Esophagus (tissue), 2 donors: ENCODE measurements at regions not wholly inside any gene's neighbourhood (a gene's known extent, or its start where the extent isn't known, plus 50 kb on each side); places are given as distances from the start of the nearest gene placed in this dataset.

Source experiments
- H3K27ac ChIP-seq, 2 donors: one replicate each; pipeline ENCODE4 v1.5.1; 2013; ENCODE audit warnings: low read depth in 2 of 2, mild to moderate bottlenecking in 2 of 2, inconsistent platforms in 1 of 2, low read length in 1 of 2, moderate library complexity in 1 of 2
- H3K27me3 ChIP-seq, 2 donors: one replicate each; pipeline ENCODE4 v1.6.1; 2013; ENCODE audit warnings: low read length in 2 of 2, control low read depth in 1 of 2, mild to moderate bottlenecking in 1 of 2; ENCODE audit not compliant: insufficient read depth in 2 of 2, control insufficient read depth in 1 of 2
- H3K36me3 ChIP-seq, 2 donors: one replicate each; pipeline ENCODE4 v1.6.1; 2013; ENCODE audit warnings: low read length in 1 of 2; ENCODE audit not compliant: control insufficient read depth in 2 of 2, insufficient read depth in 2 of 2
- H3K4me1 ChIP-seq, 2 donors: one replicate each; pipeline ENCODE4 v1.6.1; 2013; ENCODE audit warnings: low read length in 1 of 2; ENCODE audit not compliant: control insufficient read depth in 2 of 2, insufficient read depth in 2 of 2
- H3K4me3 ChIP-seq, 2 donors: one replicate each; pipeline ENCODE4 v1.5.1; 2013; ENCODE audit warnings: low read length in 2 of 2, mild to moderate bottlenecking in 2 of 2, low read depth in 1 of 2, moderate library complexity in 1 of 2
- H3K9me3 ChIP-seq, 2 donors: one replicate each; pipeline ENCODE4 v1.6.1; 2013; ENCODE audit warnings: mild to moderate bottlenecking in 2 of 2, low read depth in 1 of 2, low read length in 1 of 2, moderate library complexity in 1 of 2; ENCODE audit not compliant: control insufficient read depth in 2 of 2, insufficient read depth in 1 of 2
- WGBS, 2 donors: extraction: QIAGEN DNeasy Blood & Tissue Kit; methylation state at CpG; one replicate each; pipeline ENCODE4 v1.1.7; 2013; 5-methylcytosine and 5-hydroxymethylcytosine counted together
- donor health status: healthy with polysubstance abuse.
- donor health status: Bipolar disorder and iron deficiency.

- 27 to 30% methylated on average over 1 of the region's 1 CpG for WGBS, 2 donors
Observed at GRCh38 chr11:19320827-19321226, 80.1 kb upstream of the E2F8 start.

GRCh38 chr11:19316434-19316833, 75.7 kb upstream of the E2F8 start:
- 23 to 41% methylated on average over 7 of the region's 7 CpGs for WGBS, 2 donors
- no peaks in the 10 kb centered on the region for H3K36me3 ChIP-seq
- H3K4me3 ChIP-seq = no peak overlapping the region
- H3K4me1 ChIP-seq = peaks cover 0 to 5% of the 10 kb centered on the region in 2 donors
- no peaks in the 10 kb centered on the region for H3K27me3 ChIP-seq
- no peak overlapping the region for H3K27ac ChIP-seq
- no peaks in the 10 kb centered on the region for H3K9me3 ChIP-seq

More at GRCh38 chr11:19320827-19321226, 80.1 kb upstream of the E2F8 start:
- Histone ChIP-seq H3K36me3 (no peaks in the 10 kb centered on the region), H3K27ac (no peak overlapping the region), H3K4me3 (no peak overlapping the region), H3K4me1 (peaks cover 0 to 6% of the 10 kb centered on the region in 2 donors), H3K27me3 (no peaks in the 10 kb centered on the region), H3K9me3 (no peaks in the 10 kb centered on the region)

GRCh38 chr11:19315511-19315910, 74.8 kb upstream of the E2F8 start:
- Histone ChIP-seq H3K27me3 (no peaks in the 10 kb centered on the region), H3K4me3 (no peak overlapping the region), H3K36me3 (no peaks in the 10 kb centered on the region), H3K27ac (no peak overlapping the region), H3K9me3 (no peaks in the 10 kb centered on the region), H3K4me1 (peaks cover 0 to 3% of the 10 kb centered on the region in 2 donors)
- 64 to 84% methylated on average over 2 of the region's 2 CpGs for WGBS, 2 donors

- no peak overlapping the region for H3K27ac ChIP-seq
- no peak overlapping the region for H3K4me3 ChIP-seq
- no peaks in the 10 kb centered on the region for H3K9me3 ChIP-seq
- no peaks in the 10 kb centered on the region for H3K27me3 ChIP-seq
- 52 to 57% methylated on average over 1 of the region's 1 CpG for WGBS, 2 donors
- peaks cover 0 to 3% of the 10 kb centered on the region in 2 donors for H3K4me1 ChIP-seq
- no peaks in the 10 kb centered on the region for H3K36me3 ChIP-seq
Observed at GRCh38 chr11:19313140-19313539, 72.4 kb upstream of the E2F8 start.

- H3K4me3 ChIP-seq = no peak overlapping the region
- no peaks in the 10 kb centered on the region for H3K36me3 ChIP-seq
- 27 to 32% methylated on average over 3 of the region's 3 CpGs for WGBS, 2 donors
- H3K9me3 ChIP-seq = no peaks in the 10 kb centered on the region
- H3K4me1 ChIP-seq = peaks cover 0 to under 1% of the 10 kb centered on the region in 2 donors
- H3K27ac ChIP-seq = no peak overlapping the region
- H3K27me3 ChIP-seq = no peaks in the 10 kb centered on the region
Observed at GRCh38 chr11:19311308-19312030, 70.7 kb upstream of the E2F8 start.

GRCh38 chr11:19307498-19307897, 66.8 kb upstream of the E2F8 start:
- Histone ChIP-seq H3K27ac (no peak overlapping the region), H3K9me3 (no peaks in the 10 kb centered on the region), H3K27me3 (no peaks in the 10 kb centered on the region), H3K4me1 (no peaks in the 10 kb centered on the region), H3K36me3 (no peaks in the 10 kb centered on the region), H3K4me3 (no peak overlapping the region)
- WGBS, 2 donors = 44 to 45% methylated on average over 6 of the region's 6 CpGs

GRCh38 chr11:19306179-19306944, 65.6 kb upstream of the E2F8 start:
- H3K27me3 ChIP-seq = no peaks in the 10 kb centered on the region
- H3K27ac ChIP-seq = no peak overlapping the region
- no peaks in the 10 kb centered on the region for H3K4me1 ChIP-seq
- WGBS, 2 donors = 79 to 80% methylated on average over 9 of the region's 9 CpGs
- no peak overlapping the region for H3K4me3 ChIP-seq
- no peaks in the 10 kb centered on the region for H3K9me3 ChIP-seq
- no peaks in the 10 kb centered on the region for H3K36me3 ChIP-seq

GRCh38 chr11:19301361-19301760, 60.6 kb upstream of the E2F8 start:
- H3K36me3 ChIP-seq = no peaks in the 10 kb centered on the region
- no peak overlapping the region for H3K27ac ChIP-seq
- no peaks in the 10 kb centered on the region for H3K27me3 ChIP-seq
- no peak overlapping the region for H3K4me3 ChIP-seq
- H3K9me3 ChIP-seq = no peaks in the 10 kb centered on the region
- H3K4me1 ChIP-seq = no peaks in the 10 kb centered on the region
- WGBS, 2 donors = 92 to 96% methylated on average over 1 of the region's 1 CpG

- H3K27ac ChIP-seq = no peak overlapping the region
- WGBS, 2 donors = 66 to 79% methylated on average over 4 of the region's 4 CpGs
Observed at GRCh38 chr11:19294444-19294843, 53.7 kb upstream of the E2F8 start.

More at GRCh38 chr11:19294444-19294843, 53.7 kb upstream of the E2F8 start:
- no peak overlapping the region for H3K4me3 ChIP-seq
- H3K9me3 ChIP-seq = no peaks in the 10 kb centered on the region
- H3K4me1 ChIP-seq = no peaks in the 10 kb centered on the region
- H3K27me3 ChIP-seq = no peaks in the 10 kb centered on the region
- H3K36me3 ChIP-seq = no peaks in the 10 kb centered on the region
